NB4 (cell line): ENCODE measurements at regions not wholly inside any gene's neighbourhood (a gene's known extent, or its start where the extent isn't known, plus 50 kb on each side); places are given as distances from the start of the nearest gene placed in this dataset.

Experiments used
- MYC ChIP-seq: IDR thresholded peaks from 2 replicates; pipeline ENCODE4 v1.6.1; 2011; ENCODE audit warnings: low read depth, low read length
- POLR2A ChIP-seq: IDR thresholded peaks from 2 replicates; pipeline ENCODE4 v1.6.1; 2011; ENCODE audit warnings: mild to moderate bottlenecking; ENCODE audit not compliant: insufficient read length; ENCODE audit errors: extremely low read depth
- TF ChIP-seq, protein P1 (sequence below): IDR thresholded peaks from one replicate; pipeline ENCODE4 v1.5.1; 2012; ENCODE audit warnings: low read depth, low read length
- TF ChIP-seq, protein P2 (sequence below): IDR thresholded peaks from 2 replicates; pipeline ENCODE4 v1.6.1; 2011; ENCODE audit warnings: low read depth, low read length

DNA sequence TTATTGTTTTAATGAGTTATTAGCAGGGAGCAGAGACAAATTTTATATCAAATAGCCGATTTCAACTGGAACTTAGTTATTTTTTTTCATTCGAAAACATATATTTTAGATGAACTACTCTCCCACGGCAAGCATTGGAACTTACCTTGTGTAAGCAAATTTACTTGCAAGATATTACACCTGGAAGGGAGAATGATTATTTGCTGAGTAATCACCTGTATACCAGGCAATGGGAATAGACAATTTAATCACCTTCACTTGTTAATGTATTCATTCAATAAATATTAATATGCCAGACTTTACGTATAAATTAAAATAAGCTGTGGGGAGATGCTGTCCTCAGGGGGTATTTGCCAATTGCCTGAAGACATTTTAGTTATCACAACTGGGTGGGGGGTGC lies 1069.9 kb upstream of the CHAC2 start:
- TF ChIP-seq, protein P1, sequence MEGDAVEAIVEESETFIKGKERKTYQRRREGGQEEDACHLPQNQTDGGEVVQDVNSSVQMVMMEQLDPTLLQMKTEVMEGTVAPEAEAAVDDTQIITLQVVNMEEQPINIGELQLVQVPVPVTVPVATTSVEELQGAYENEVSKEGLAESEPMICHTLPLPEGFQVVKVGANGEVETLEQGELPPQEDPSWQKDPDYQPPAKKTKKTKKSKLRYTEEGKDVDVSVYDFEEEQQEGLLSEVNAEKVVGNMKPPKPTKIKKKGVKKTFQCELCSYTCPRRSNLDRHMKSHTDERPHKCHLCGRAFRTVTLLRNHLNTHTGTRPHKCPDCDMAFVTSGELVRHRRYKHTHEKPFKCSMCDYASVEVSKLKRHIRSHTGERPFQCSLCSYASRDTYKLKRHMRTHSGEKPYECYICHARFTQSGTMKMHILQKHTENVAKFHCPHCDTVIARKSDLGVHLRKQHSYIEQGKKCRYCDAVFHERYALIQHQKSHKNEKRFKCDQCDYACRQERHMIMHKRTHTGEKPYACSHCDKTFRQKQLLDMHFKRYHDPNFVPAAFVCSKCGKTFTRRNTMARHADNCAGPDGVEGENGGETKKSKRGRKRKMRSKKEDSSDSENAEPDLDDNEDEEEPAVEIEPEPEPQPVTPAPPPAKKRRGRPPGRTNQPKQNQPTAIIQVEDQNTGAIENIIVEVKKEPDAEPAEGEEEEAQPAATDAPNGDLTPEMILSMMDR = no peak
- TF ChIP-seq POLR2A = no peak
- TF ChIP-seq, protein P2, sequence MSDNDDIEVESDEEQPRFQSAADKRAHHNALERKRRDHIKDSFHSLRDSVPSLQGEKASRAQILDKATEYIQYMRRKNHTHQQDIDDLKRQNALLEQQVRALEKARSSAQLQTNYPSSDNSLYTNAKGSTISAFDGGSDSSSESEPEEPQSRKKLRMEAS = no peak
- TF ChIP-seq MYC = no peak
